ENCODE measurements at regions not wholly inside any gene's neighbourhood (a gene's known extent, or its start where the extent isn't known, plus 50 kb on each side); places are given as distances from the start of the nearest gene placed in this dataset.

- no peak for DNase-seq (ENCODE audit: low read depth in 2 of 2)
Measured at GRCh38 chr2:5751873-5752482, 59.8 kb downstream of the SOX11 start.

- no peak for DNase-seq (ENCODE audit: low read depth in 2 of 2)
Measured at GRCh38 chr2:5756272-5756671, 64.1 kb downstream of the SOX11 start.

- no peak for DNase-seq (ENCODE audit: low read depth in 2 of 2)
Measured at GRCh38 chr2:5758346-5758745, 66.2 kb downstream of the SOX11 start.

GRCh38 chr2:5759949-5760348 is 67.8 kb downstream of the SOX11 start:
- no peak for DNase-seq (ENCODE audit: low read depth in 2 of 2)

GRCh38 chr2:5763531-5763930 is 71.3 kb downstream of the SOX11 start:
- DNase-seq (ENCODE audit: low read depth in 2 of 2) = no peak

GRCh38 chr2:5764041-5764440 is 71.9 kb downstream of the SOX11 start:
- DNase-seq (ENCODE audit: low read depth in 2 of 2) = no peak

GRCh38 chr2:5766056-5766455 is 73.9 kb downstream of the SOX11 start:
- DNase-seq (ENCODE audit: low read depth in 2 of 2) = no peak

GRCh38 chr2:5766561-5766960 is 74.4 kb downstream of the SOX11 start:
- DNase-seq (ENCODE audit: low read depth in 2 of 2) = no peak

- no peak for DNase-seq (ENCODE audit: low read depth in 2 of 2)
Measured at GRCh38 chr2:5777131-5777535, 84.9 kb downstream of the SOX11 start.

- DNase-seq (ENCODE audit: low read depth in 2 of 2) = no peak
Measured at GRCh38 chr2:5781679-5782078, 89.5 kb downstream of the SOX11 start.

GRCh38 chr2:5782103-5782502 is 89.9 kb downstream of the SOX11 start:
- DNase-seq (ENCODE audit: low read depth in 2 of 2) = no peak

GRCh38 chr2:5788447-5788846 is 96.3 kb downstream of the SOX11 start:
- no peak for DNase-seq (ENCODE audit: low read depth in 2 of 2)

- DNase-seq (ENCODE audit: low read depth in 2 of 2) = no peak
Measured at GRCh38 chr2:5791371-5791770, 99.2 kb downstream of the SOX11 start.

GRCh38 chr2:5794012-5794411 is 101.8 kb downstream of the SOX11 start:
- DNase-seq (ENCODE audit: low read depth in 2 of 2) = no peak

GRCh38 chr2:5798084-5798483 is 105.9 kb downstream of the SOX11 start:
- no peak for DNase-seq (ENCODE audit: low read depth in 2 of 2)

GRCh38 chr2:5799348-5799747 is 107.2 kb downstream of the SOX11 start:
- no peak for DNase-seq (ENCODE audit: low read depth in 2 of 2)

- no peak for DNase-seq (ENCODE audit: low read depth in 2 of 2)
Measured at GRCh38 chr2:5803547-5803946, 111.4 kb downstream of the SOX11 start.

- DNase-seq (ENCODE audit: low read depth in 2 of 2) = no peak
Measured at GRCh38 chr2:5818961-5819600, 126.9 kb downstream of the SOX11 start.

- DNase-seq (ENCODE audit: low read depth in 2 of 2) = no peak
Measured at GRCh38 chr2:5824126-5824525, 131.9 kb downstream of the SOX11 start.

- no peak for DNase-seq (ENCODE audit: low read depth in 2 of 2)
Measured at GRCh38 chr2:5825686-5826085, 133.5 kb downstream of the SOX11 start.

- no peak for DNase-seq (ENCODE audit: low read depth in 2 of 2)
Measured at GRCh38 chr2:5826979-5827655, 134.9 kb downstream of the SOX11 start.

- DNase-seq (ENCODE audit: low read depth in 2 of 2) = no peak
Measured at GRCh38 chr2:5834501-5834900, 142.3 kb downstream of the SOX11 start.

- DNase-seq (ENCODE audit: low read depth in 2 of 2) = no peak
Measured at GRCh38 chr2:5839550-5839949, 147.4 kb downstream of the SOX11 start.
